ENCODE measurements at regions not wholly inside any gene's neighbourhood (a gene's known extent, or its start where the extent isn't known, plus 50 kb on each side); places are given as distances from the start of the nearest gene placed in this dataset.
A peak's percentile ranks its signal among the peaks of the same experiment; 100 is the strongest.

GRCh38 chr9:85377731-85378289, 363.9 kb downstream of the AGTPBP1 start (continued):
- TF ChIP-seq ZBTB11 (tag by site-specific recombination; conservative IDR thresholded peaks at IDR 0.05; ENCODE audit: low read depth) (peak; percentile 48; the same call in 1 of the 2 replicates), REST (tag by site-specific recombination; IDR thresholded peaks at IDR 0.05) (no peak), ZNF658 (tag by site-specific recombination; IDR thresholded peaks at IDR 0.05) (no peak), TCF7L2 (IDR thresholded peaks at IDR 0.05; ENCODE audit: borderline replicate concordance, low read depth, low read length) (peak; percentile 78; the same call in 1 of the 2 replicates), ZNF391 (tag by site-specific recombination; IDR thresholded peaks at IDR 0.05; ENCODE audit: borderline replicate concordance, low read depth) (no peak), KLF8 (tag by site-specific recombination; IDR thresholded peaks at IDR 0.05) (no peak), YY2 (tag by site-specific recombination; IDR thresholded peaks at IDR 0.05) (no peak), ZNF677 (tag by site-specific recombination; IDR thresholded peaks at IDR 0.05) (no peak), AEBP2 (tag by site-specific recombination; IDR thresholded peaks at IDR 0.05; ENCODE audit: borderline replicate concordance) (no peak), ZNF223 (tag by site-specific recombination; IDR thresholded peaks at IDR 0.05) (no peak), ZNF211 (tag by site-specific recombination; IDR thresholded peaks at IDR 0.05; ENCODE audit: low read depth) (no peak), GLIS1 (tag by site-specific recombination; IDR thresholded peaks at IDR 0.05) (peak; percentile 60), ZIC2 (tag by site-specific recombination; IDR thresholded peaks at IDR 0.05) (no peak), ZNF623 (tag by site-specific recombination; IDR thresholded peaks at IDR 0.05) (no peak), SCRT2 (tag by site-specific recombination; IDR thresholded peaks at IDR 0.05) (no peak), ZNF132 (tag by site-specific recombination; IDR thresholded peaks at IDR 0.05; ENCODE audit: borderline replicate concordance) (no peak), ZNF280D (tag by site-specific recombination; IDR thresholded peaks at IDR 0.05) (no peak), ZBTB44 (tag by site-specific recombination; IDR thresholded peaks at IDR 0.05) (peak; percentile 62), PATZ1 (tag by site-specific recombination; IDR thresholded peaks at IDR 0.05) (peak; percentile 54; the same call in 1 of the 2 replicates), ZFP37 (tag by site-specific recombination; IDR thresholded peaks at IDR 0.05) (no peak), OVOL3 (tag by site-specific recombination; IDR thresholded peaks at IDR 0.05) (no peak), ZNF280C (tag by site-specific recombination; IDR thresholded peaks at IDR 0.05) (no peak)
